ENCODE measurements at regions not wholly inside any gene's neighbourhood (a gene's known extent, or its start where the extent isn't known, plus 50 kb on each side); places are given as distances from the start of the nearest gene placed in this dataset.
"Not testable (repeated sequence)": the region's sequence is repeated elsewhere in the genome, so short reads cannot be mapped to it uniquely, and the experiment has no call there.

- DNase-seq (ENCODE audit: low read depth), result no peak
Measured at GRCh38 chr3:161691677-161692076, 195.1 kb downstream of the OTOL1 start.

GRCh38 chr3:161694682-161695564 is 198.3 kb downstream of the OTOL1 start:
- DNase-seq (ENCODE audit: low read depth), result no peak

GRCh38 chr3:161695811-161696210 is 199.2 kb downstream of the OTOL1 start:
- peak; percentile 4 for DNase-seq (ENCODE audit: low read depth)

- DNase-seq (ENCODE audit: low read depth), result no peak
Measured at GRCh38 chr3:161700998-161701397, 204.4 kb downstream of the OTOL1 start.

- DNase-seq (ENCODE audit: low read depth), result not testable (repeated sequence)
Measured at GRCh38 chr3:161707253-161707652, 210.6 kb downstream of the OTOL1 start.

GRCh38 chr3:161713731-161714130 is 217.1 kb downstream of the OTOL1 start:
- no peak for DNase-seq (ENCODE audit: low read depth)

GRCh38 chr3:161731968-161732367 is 235.4 kb downstream of the OTOL1 start:
- DNase-seq (ENCODE audit: low read depth), result no peak

- DNase-seq (ENCODE audit: low read depth), result no peak
Measured at GRCh38 chr3:161737171-161737570, 240.6 kb downstream of the OTOL1 start.

GRCh38 chr3:161740421-161740820 is 243.8 kb downstream of the OTOL1 start:
- DNase-seq (ENCODE audit: low read depth), result no peak

GRCh38 chr3:161744366-161744765 is 247.8 kb downstream of the OTOL1 start:
- no peak for DNase-seq (ENCODE audit: low read depth)

GRCh38 chr3:161745741-161746140 is 249.1 kb downstream of the OTOL1 start:
- DNase-seq (ENCODE audit: low read depth), result no peak

GRCh38 chr3:161748049-161748448 is 251.4 kb downstream of the OTOL1 start:
- DNase-seq (ENCODE audit: low read depth), result no peak

GRCh38 chr3:161754420-161755053 is 257.9 kb downstream of the OTOL1 start:
- no peak for DNase-seq (ENCODE audit: low read depth)

- DNase-seq (ENCODE audit: low read depth), result no peak
Measured at GRCh38 chr3:161759444-161759843, 262.8 kb downstream of the OTOL1 start.

GRCh38 chr3:161766331-161766730 is 269.7 kb downstream of the OTOL1 start:
- no peak for DNase-seq (ENCODE audit: low read depth)

- DNase-seq (ENCODE audit: low read depth), result peak; percentile 26
Measured at GRCh38 chr3:161770484-161771386, 274.1 kb downstream of the OTOL1 start.

- DNase-seq (ENCODE audit: low read depth), result no peak
Measured at GRCh38 chr3:161781381-161781780, 284.8 kb downstream of the OTOL1 start.

- no peak for DNase-seq (ENCODE audit: low read depth)
Measured at GRCh38 chr3:161793194-161793930, 296.8 kb downstream of the OTOL1 start.

- DNase-seq (ENCODE audit: low read depth), result no peak
Measured at GRCh38 chr3:161794551-161794950, 297.9 kb downstream of the OTOL1 start.

GRCh38 chr3:161796312-161796711 is 299.7 kb downstream of the OTOL1 start:
- DNase-seq (ENCODE audit: low read depth), result no peak

GRCh38 chr3:161796780-161797179 is 300.2 kb downstream of the OTOL1 start:
- no peak for DNase-seq (ENCODE audit: low read depth)

- no peak for DNase-seq (ENCODE audit: low read depth)
Measured at GRCh38 chr3:161798016-161798415, 301.4 kb downstream of the OTOL1 start.

Data from fibroblast of gingiva (primary cell).